Nephron progenitor cell (in vitro differentiated cells): ENCODE measurements at regions not wholly inside any gene's neighbourhood (a gene's known extent, or its start where the extent isn't known, plus 50 kb on each side); places are given as distances from the start of the nearest gene placed in this dataset.
"Not testable (repeated sequence)": the region's sequence is repeated elsewhere in the genome, so short reads cannot be mapped to it uniquely, and the experiment has no call there.

Source experiments
- DNase-seq: peaks from one replicate; pipeline ENCODE4 v3.0.0; 2021
- H3K27ac Mint-ChIP-seq: 2 replicates; pipeline ENCODE4 v1.8.0; 2021; ENCODE audit warnings: mild to moderate bottlenecking, moderate library complexity, mixed read lengths
- H3K27me3 Mint-ChIP-seq: 2 replicates; pipeline ENCODE4 v1.8.0; 2021; ENCODE audit warnings: mild to moderate bottlenecking, low read depth, mixed read lengths; ENCODE audit not compliant: poor library complexity
- H3K36me3 Mint-ChIP-seq: 2 replicates; pipeline ENCODE4 v1.8.0; 2021; ENCODE audit warnings: low read depth, mixed read lengths
- H3K4me1 Mint-ChIP-seq: 2 replicates; pipeline ENCODE4 v1.8.0; 2021; ENCODE audit warnings: mixed read lengths
- H3K4me3 Mint-ChIP-seq: 2 replicates; pipeline ENCODE4 v1.8.0; 2021; ENCODE audit warnings: mild to moderate bottlenecking, moderate library complexity, mixed read lengths
- H3K9me3 Mint-ChIP-seq: 2 replicates; pipeline ENCODE4 v1.8.0; 2021; ENCODE audit warnings: mild to moderate bottlenecking, moderate library complexity, mixed read lengths
- TF ChIP-seq, protein P1 (sequence below): fragments of 200-600 bp; sonication (generic); IDR thresholded peaks from 2 replicates; pipeline ENCODE4 v1.5.0; 2021; ENCODE audit warnings: antibody characterized with exemption

DNA sequence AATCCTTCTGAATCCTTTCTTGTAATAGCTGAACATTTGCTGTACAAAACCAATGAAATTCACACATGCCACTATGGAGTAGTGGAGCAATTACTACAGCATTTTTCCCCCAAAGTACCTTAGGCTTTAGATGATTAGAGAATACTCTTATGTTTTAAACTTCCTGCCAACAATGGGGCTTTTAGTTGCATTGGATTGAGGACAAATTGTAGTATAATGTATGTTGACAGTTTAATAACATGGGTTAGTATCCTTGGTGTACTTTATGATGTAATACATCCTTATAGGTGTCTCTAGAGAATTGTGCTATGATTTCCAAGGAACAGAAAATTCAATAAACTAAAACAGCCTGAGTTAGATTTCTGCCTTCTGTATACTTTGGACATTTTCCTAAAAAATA lies 422.7 kb upstream of the GRAMD2B start:
- Mint-ChIP-seq H3K4me1 (peaks cover 30% of the 10 kb centered on the region), H3K36me3 (peaks cover 16% of the 10 kb centered on the region), H3K27ac (no peak overlapping the region), H3K4me3 (no peak overlapping the region), H3K27me3 (peaks cover 2% of the 10 kb centered on the region), H3K9me3 (peaks cover 35% of the 10 kb centered on the region)
- DNase-seq = no peak
- TF ChIP-seq, protein P1, sequence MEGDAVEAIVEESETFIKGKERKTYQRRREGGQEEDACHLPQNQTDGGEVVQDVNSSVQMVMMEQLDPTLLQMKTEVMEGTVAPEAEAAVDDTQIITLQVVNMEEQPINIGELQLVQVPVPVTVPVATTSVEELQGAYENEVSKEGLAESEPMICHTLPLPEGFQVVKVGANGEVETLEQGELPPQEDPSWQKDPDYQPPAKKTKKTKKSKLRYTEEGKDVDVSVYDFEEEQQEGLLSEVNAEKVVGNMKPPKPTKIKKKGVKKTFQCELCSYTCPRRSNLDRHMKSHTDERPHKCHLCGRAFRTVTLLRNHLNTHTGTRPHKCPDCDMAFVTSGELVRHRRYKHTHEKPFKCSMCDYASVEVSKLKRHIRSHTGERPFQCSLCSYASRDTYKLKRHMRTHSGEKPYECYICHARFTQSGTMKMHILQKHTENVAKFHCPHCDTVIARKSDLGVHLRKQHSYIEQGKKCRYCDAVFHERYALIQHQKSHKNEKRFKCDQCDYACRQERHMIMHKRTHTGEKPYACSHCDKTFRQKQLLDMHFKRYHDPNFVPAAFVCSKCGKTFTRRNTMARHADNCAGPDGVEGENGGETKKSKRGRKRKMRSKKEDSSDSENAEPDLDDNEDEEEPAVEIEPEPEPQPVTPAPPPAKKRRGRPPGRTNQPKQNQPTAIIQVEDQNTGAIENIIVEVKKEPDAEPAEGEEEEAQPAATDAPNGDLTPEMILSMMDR = no peak

DNA sequence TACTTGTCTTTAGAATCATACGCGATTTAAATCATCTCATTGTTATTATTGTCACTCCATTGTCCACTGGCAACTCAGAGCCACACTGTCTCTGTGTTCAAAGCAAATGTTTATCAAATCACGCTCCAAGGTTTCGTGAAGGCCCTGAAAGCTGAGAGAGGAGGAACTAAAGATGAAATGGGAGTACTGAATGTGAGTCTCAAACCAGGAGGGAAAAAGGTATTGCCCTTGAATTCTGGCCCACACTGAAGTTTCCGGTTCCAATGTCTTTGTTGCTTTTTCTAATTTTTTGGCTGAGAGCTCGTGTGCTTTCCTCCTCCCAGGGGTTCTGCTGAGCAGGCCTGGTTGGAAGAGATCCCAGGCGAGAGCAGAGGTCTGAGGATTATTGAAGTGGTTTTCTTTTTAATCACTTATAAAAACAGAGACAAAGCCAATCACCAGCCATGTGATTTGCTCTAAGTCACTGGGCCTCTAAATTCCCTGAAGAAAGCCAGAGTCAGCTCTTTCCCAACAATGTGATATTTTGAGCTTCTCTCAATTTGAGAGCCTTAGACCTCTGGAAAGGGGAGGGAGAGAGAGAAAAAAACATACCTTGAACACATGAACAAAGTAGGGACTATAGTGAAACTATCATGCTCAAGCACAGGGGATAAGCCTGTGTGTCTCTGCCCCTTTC lies 420.8 kb upstream of the GRAMD2B start:
- H3K9me3 Mint-ChIP-seq = peaks cover 21% of the 10 kb centered on the region
- no peak overlapping the region for H3K4me3 Mint-ChIP-seq
- H3K27ac Mint-ChIP-seq = peak overlapping the region; percentile 94
- H3K36me3 Mint-ChIP-seq = peaks cover 5% of the 10 kb centered on the region
- peaks cover 2% of the 10 kb centered on the region for H3K27me3 Mint-ChIP-seq
- TF ChIP-seq, protein P1 = no peak
- DNase-seq = no peak
- peaks cover 30% of the 10 kb centered on the region for H3K4me1 Mint-ChIP-seq

DNA sequence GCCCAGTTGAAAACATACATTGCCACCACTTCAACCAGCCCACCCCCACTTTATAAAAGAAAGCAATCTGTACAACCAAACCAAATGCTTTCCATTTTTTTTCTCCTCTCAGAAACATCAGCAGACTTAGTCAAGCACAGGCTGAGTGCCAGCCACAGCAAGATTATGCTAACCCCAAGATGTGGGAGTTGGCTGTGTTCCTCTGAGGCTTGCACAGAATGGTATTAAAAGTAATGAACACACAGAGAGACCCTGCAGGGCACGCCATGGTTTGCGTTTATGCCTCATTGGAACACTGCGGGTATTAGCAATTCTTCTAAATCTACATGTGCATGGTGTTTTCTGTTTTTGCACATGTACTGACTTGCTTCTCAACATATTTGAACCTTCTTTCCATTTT lies 419.9 kb upstream of the GRAMD2B start:
- H3K4me1 Mint-ChIP-seq = peaks cover 35% of the 10 kb centered on the region
- TF ChIP-seq, protein P1 = no peak
- peaks cover 2% of the 10 kb centered on the region for H3K27me3 Mint-ChIP-seq
- H3K9me3 Mint-ChIP-seq = peaks cover 11% of the 10 kb centered on the region
- no peak overlapping the region for H3K27ac Mint-ChIP-seq
- no peak for DNase-seq
- peaks cover under 1% of the 10 kb centered on the region for H3K36me3 Mint-ChIP-seq
- H3K4me3 Mint-ChIP-seq = no peak overlapping the region

DNA sequence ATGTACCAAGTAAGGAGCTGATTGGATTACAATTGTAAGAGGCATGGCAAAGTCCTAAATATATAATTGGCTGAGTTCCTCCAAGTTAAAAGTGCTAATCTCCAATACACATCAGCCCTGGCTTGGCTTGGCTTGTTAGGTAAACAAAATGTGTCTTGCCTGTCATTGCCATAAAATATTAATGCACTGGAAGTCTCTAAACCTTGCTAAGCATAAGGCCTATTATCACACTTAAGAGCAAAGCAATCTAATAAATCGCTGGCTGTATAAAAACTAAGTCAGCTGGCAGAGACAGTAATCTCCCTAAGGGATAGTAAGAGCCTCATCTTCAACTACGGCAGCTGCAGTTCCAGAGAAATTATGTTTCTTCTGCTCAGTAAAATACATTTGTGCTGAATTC lies 418.6 kb upstream of the GRAMD2B start:
- Mint-ChIP-seq H3K4me1 (peaks cover 38% of the 10 kb centered on the region), H3K36me3 (peaks cover 2% of the 10 kb centered on the region), H3K9me3 (peaks cover 1% of the 10 kb centered on the region), H3K27ac (no peak overlapping the region), H3K4me3 (no peak overlapping the region), H3K27me3 (no peaks in the 10 kb centered on the region)
- no peak for DNase-seq
- TF ChIP-seq, protein P1 = no peak

DNA sequence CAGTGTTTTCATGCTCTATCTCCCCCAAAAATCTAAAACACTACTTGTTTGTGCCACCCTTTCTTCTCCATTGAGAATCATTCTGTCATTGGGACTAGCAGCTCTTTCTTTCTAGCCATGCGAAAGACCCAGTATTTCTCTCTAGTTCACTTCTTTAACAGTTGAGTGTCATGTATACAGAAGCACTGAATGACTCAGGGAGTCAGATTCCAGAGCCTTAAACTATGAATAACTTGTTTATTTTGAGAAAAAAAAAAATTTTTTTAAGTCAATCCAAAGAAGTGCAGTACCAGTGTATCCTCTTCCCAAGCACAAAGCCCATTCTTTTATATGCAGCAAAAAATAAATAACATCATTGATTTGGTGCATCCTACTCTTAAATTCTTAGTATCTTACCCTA lies 415.4 kb upstream of the GRAMD2B start:
- Mint-ChIP-seq H3K27ac (no peak overlapping the region), H3K4me1 (peaks cover 20% of the 10 kb centered on the region), H3K4me3 (no peak overlapping the region), H3K36me3 (peaks cover 5% of the 10 kb centered on the region), H3K27me3 (no peaks in the 10 kb centered on the region), H3K9me3 (peaks cover 4% of the 10 kb centered on the region)
- no peak for DNase-seq
- TF ChIP-seq, protein P1 = no peak

DNA sequence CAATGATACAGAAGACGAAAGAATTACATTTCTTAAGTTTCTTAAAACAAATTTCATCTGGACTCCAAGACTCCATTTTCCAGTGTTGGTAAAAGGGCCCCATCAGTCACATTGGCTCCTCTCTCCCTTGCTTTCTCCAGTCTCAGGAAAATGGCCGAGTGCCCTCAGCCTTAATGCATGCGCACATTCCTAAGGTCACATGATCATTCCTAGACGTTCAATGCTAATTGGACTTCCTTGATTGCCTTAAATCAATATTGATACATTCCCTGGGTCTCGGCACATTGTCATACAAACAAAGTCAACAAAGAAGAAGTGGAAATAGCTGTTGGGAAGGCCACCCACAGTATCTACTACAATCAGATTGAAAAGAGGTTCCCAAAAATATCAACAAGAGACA lies 413.6 kb upstream of the GRAMD2B start:
- TF ChIP-seq, protein P1 = no peak
- no peak for DNase-seq
- H3K4me1 Mint-ChIP-seq = peaks cover 29% of the 10 kb centered on the region

DNA sequence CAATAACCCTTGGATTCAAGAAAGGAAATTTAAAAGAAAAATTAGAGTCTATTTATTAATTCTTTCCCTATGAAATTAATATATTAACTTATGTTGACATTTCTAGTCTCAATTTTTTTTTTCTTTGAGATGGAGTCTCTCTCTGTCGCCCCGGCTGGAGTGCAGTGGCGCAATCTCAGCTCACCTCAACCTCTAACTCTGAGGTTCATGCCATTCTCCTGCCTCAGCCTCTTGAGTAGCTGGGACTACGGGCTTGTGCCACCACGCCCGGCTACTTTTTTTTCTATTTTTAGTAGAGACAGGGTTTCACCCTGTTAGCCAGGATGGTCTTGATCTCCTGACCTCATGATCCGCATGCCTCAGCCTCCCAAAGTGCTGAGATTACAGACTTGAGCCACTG lies 411.7 kb upstream of the GRAMD2B start:
- DNase-seq, H3K27ac Mint-ChIP-seq, H3K36me3 Mint-ChIP-seq, H3K27me3 Mint-ChIP-seq, H3K4me3 Mint-ChIP-seq, H3K9me3 Mint-ChIP-seq: not testable (repeated sequence)
- peaks cover 48% of the 10 kb centered on the region for H3K4me1 Mint-ChIP-seq

More for the DNA sequence above, 413.6 kb upstream of the GRAMD2B start:
- Mint-ChIP-seq H3K36me3 (peaks cover 5% of the 10 kb centered on the region), H3K27me3 (no peaks in the 10 kb centered on the region), H3K9me3 (peaks cover 4% of the 10 kb centered on the region), H3K4me3 (no peak overlapping the region), H3K27ac (no peak overlapping the region)
